ENCODE measurements at regions not wholly inside any gene's neighbourhood (a gene's known extent, or its start where the extent isn't known, plus 50 kb on each side); places are given as distances from the start of the nearest gene placed in this dataset.

- TF ChIP-seq CTCF (IDR thresholded peaks at IDR 0.05) = no peak
- no peak for TF ChIP-seq POLR2A (IDR thresholded peaks at IDR 0.05; ENCODE audit: low read length)
- no peak for TF ChIP-seq JUNB (IDR thresholded peaks at IDR 0.05)
- TF ChIP-seq RNF2 (IDR thresholded peaks at IDR 0.05; ENCODE audit: borderline replicate concordance, low read depth) = no peak
- no peak for TF ChIP-seq MAZ (IDR thresholded peaks at IDR 0.05; ENCODE audit: borderline replicate concordance, low read depth, low read length)
- TF ChIP-seq KDM5A (IDR thresholded peaks at IDR 0.05) = no peak
- no peak for TF ChIP-seq GATA3 (IDR thresholded peaks at IDR 0.05; ENCODE audit: borderline replicate concordance)
- TF ChIP-seq USF2 (IDR thresholded peaks at IDR 0.05) = no peak
- TF ChIP-seq CBX8 (IDR thresholded peaks at IDR 0.05) = no peak
- TF ChIP-seq EP300 (IDR thresholded peaks at IDR 0.05) = no peak
Observed at GRCh38 chr2:193350509-193350908, 1155.8 kb upstream of the TMEFF2 start.
